H1 (cell line): ENCODE measurements at regions not wholly inside any gene's neighbourhood (a gene's known extent, or its start where the extent isn't known, plus 50 kb on each side); places are given as distances from the start of the nearest gene placed in this dataset.
"Not testable (repeated sequence)": the region's sequence is repeated elsewhere in the genome, so short reads cannot be mapped to it uniquely, and the experiment has no call there.

Experiments
- CTCF ChIA-PET: fragments of 300-600 bp; sonication (Branson Sonifier 250); formaldehyde crosslinking; loops from one replicate; lab custom pipeline; 2021; ENCODE audit not compliant: partially characterized antibody; lab: Charles Lee
- POLR2A ChIA-PET: fragments of 300-600 bp; sonication (Branson Sonifier 250); formaldehyde crosslinking; loops from one replicate; lab custom pipeline; 2021; ENCODE audit warnings: inconsistent platforms; ENCODE audit not compliant: partially characterized antibody; lab: Charles Lee
- DNase-seq, 2 experiments: peaks; one replicate each; pipeline versions ENCODE4 v3.0.0 to v3.0.0-alpha.2; 2010 to 2022; ENCODE audit warnings: low spot score in 2 of 2, low read depth in 1 of 2, mixed read lengths in 1 of 2
- FAIRE-seq: peaks from 2 replicates; lab custom pipeline; 2011; peaks lifted over from hg19 to GRCh38; lab: Jason Lieb, UNC
- H2AFZ ChIP-seq: 2 replicates; pipeline ENCODE4 v1.8.1; 2012; ENCODE audit warnings: low read length, inconsistent platforms
- H2AK5ac ChIP-seq: 2 replicates; pipeline ENCODE4 v1.6.1; 2013; ENCODE audit warnings: low read depth, low read length
- H2BK120ac ChIP-seq: replicated peaks from 2 replicates; pipeline ENCODE3; 2013; ENCODE audit warnings: low read depth, low read length, inconsistent platforms
- H2BK12ac ChIP-seq: 2 replicates; pipeline ENCODE4 v1.6.1; 2013; ENCODE audit warnings: low read depth, low read length
- H2BK15ac ChIP-seq: 2 replicates; pipeline ENCODE4 v1.6.1; 2013; ENCODE audit warnings: low read length
- H2BK20ac ChIP-seq: 2 replicates; pipeline ENCODE4 v1.6.1; 2013; ENCODE audit warnings: low read length
- H2BK5ac ChIP-seq: 2 replicates; pipeline ENCODE4 v1.6.1; 2013; ENCODE audit warnings: low read depth, low read length
- H3K14ac ChIP-seq: 2 replicates; pipeline ENCODE4 v1.6.1; 2013; ENCODE audit warnings: inconsistent platforms; ENCODE audit not compliant: insufficient read length
- H3K18ac ChIP-seq: 2 replicates; pipeline ENCODE4 v1.6.1; 2013; ENCODE audit warnings: low read length; ENCODE audit errors: extremely low read depth
- H3K23ac ChIP-seq: 2 replicates; pipeline ENCODE4 v1.6.1; 2013; ENCODE audit warnings: inconsistent platforms; ENCODE audit not compliant: insufficient read length
- H3K23me2 ChIP-seq: 2 replicates; pipeline ENCODE4 v1.6.1; 2013; ENCODE audit warnings: low read depth, low read length
- H3K27ac ChIP-seq: 2 replicates; pipeline ENCODE4 v1.6.1; 2011; ENCODE audit warnings: low read depth, low read length, inconsistent platforms
- H3K27me3 ChIP-seq, 4 experiments: replicated peaks in 1 of 4; 1 replicate in 1 of 4; 2 replicates in 3 of 4; pipeline versions ENCODE4 v1.6.1 to v1.8.1; 2011 to 2013; ENCODE audit warnings: low read length in 3 of 4, mild to moderate bottlenecking in 3 of 4, inconsistent platforms in 2 of 4, mixed read lengths in 2 of 4, moderate library complexity in 1 of 4; ENCODE audit not compliant: control insufficient read depth in 3 of 4, insufficient read depth in 3 of 4; ENCODE audit errors: extremely low read depth in 1 of 4
- H3K36me3 ChIP-seq, 4 experiments: 2 replicates each; pipeline versions ENCODE4 v1.6.1 to v1.8.1; 2011 to 2013; ENCODE audit warnings: mild to moderate bottlenecking in 4 of 4, low read length in 3 of 4, moderate library complexity in 2 of 4, control low read depth in 1 of 4, inconsistent platforms in 1 of 4; ENCODE audit not compliant: insufficient read depth in 4 of 4, control insufficient read depth in 2 of 4
- H3K4ac ChIP-seq: replicated peaks from 2 replicates; pipeline ENCODE3; 2013; ENCODE audit warnings: low read length, low read depth, mixed read lengths, inconsistent platforms; ENCODE audit not compliant: insufficient read length
- H3K4me1 ChIP-seq, 4 experiments: replicated peaks in 1 of 4; 1 replicate in 1 of 4; 2 replicates in 3 of 4; pipeline versions ENCODE4 v1.6.1 to v1.8.1; 2011 to 2013; ENCODE audit warnings: low read length in 3 of 4, inconsistent platforms in 2 of 4, mixed read lengths in 1 of 4; ENCODE audit not compliant: insufficient read depth in 4 of 4, control insufficient read depth in 3 of 4
- H3K4me2 ChIP-seq, 2 experiments: 2 replicates each; pipeline versions ENCODE4 v1.6.1 to v1.8.1; 2011 to 2013; ENCODE audit warnings: low read depth in 2 of 2, low read length in 2 of 2, control low read depth in 1 of 2, inconsistent platforms in 1 of 2, mild to moderate bottlenecking in 1 of 2; ENCODE audit not compliant: insufficient read depth in 1 of 2
- H3K4me3 ChIP-seq, 4 experiments: fragments of 200-600, 300-600 bp in 1 of 4; sonication (generic), shearing (Covaris generic), sonication (Bioruptor Twin) in 1 of 4; 2 replicates each; pipeline versions ENCODE4 v1.5.1 to v1.8.1; 2011 to 2016; ENCODE audit warnings: low read length in 4 of 4, low read depth in 3 of 4, control low read depth in 2 of 4, inconsistent platforms in 2 of 4, mild to moderate bottlenecking in 2 of 4, mixed read lengths in 1 of 4, moderate library complexity in 1 of 4; ENCODE audit not compliant: insufficient read depth in 2 of 4; ENCODE audit errors: extremely low read depth in 1 of 4
- H3K56ac ChIP-seq: replicated peaks from 2 replicates; pipeline ENCODE3; 2013; ENCODE audit warnings: low read depth, mild to moderate bottlenecking, mixed read lengths, low read length, inconsistent platforms; ENCODE audit not compliant: insufficient read length
- H3K79me1 ChIP-seq: 2 replicates; pipeline ENCODE4 v1.6.1; 2013; ENCODE audit warnings: low read depth, low read length, control low read depth
- H3K79me2 ChIP-seq, 2 experiments: 2 replicates each; pipeline versions ENCODE4 v1.6.1 to v1.8.1; 2012 to 2013; ENCODE audit warnings: low read length in 2 of 2, mild to moderate bottlenecking in 2 of 2, inconsistent platforms in 1 of 2; ENCODE audit not compliant: insufficient read depth in 2 of 2, control insufficient read depth in 1 of 2
- H3K9ac ChIP-seq, 4 experiments: replicated peaks in 1 of 4; 1 replicate in 1 of 4; 2 replicates in 3 of 4; pipeline versions ENCODE4 v1.6.1 to v1.8.1; 2011 to 2013; ENCODE audit warnings: low read depth in 3 of 4, low read length in 3 of 4, control low read depth in 2 of 4, mild to moderate bottlenecking in 2 of 4, moderate library complexity in 2 of 4, inconsistent platforms in 1 of 4; ENCODE audit errors: extremely low read depth in 1 of 4
- H3K9me3 ChIP-seq, 2 experiments: 2 replicates each; pipeline versions ENCODE4 v1.6.1 to v1.8.1; 2012 to 2013; ENCODE audit warnings: mild to moderate bottlenecking in 2 of 2, moderate library complexity in 2 of 2, control low read depth in 1 of 2, inconsistent platforms in 1 of 2, low read depth in 1 of 2, low read length in 1 of 2, mixed read lengths in 1 of 2; ENCODE audit not compliant: insufficient read depth in 2 of 2
- H4K20me1 ChIP-seq, 2 experiments: replicated peaks in 1 of 2; 2 replicates each; pipeline versions ENCODE3 to v1.8.1; 2011 to 2013; ENCODE audit warnings: inconsistent platforms in 2 of 2, low read length in 2 of 2, mild to moderate bottlenecking in 1 of 2; ENCODE audit not compliant: insufficient read depth in 2 of 2, control insufficient read depth in 1 of 2
- H4K5ac ChIP-seq: 2 replicates; pipeline ENCODE4 v1.6.1; 2013; ENCODE audit warnings: low read length, low read depth, mixed read lengths, inconsistent platforms; ENCODE audit not compliant: insufficient read length
- H4K8ac ChIP-seq: 2 replicates; pipeline ENCODE4 v1.8.0; 2013; ENCODE audit warnings: mild to moderate bottlenecking, moderate library complexity, low read length, inconsistent platforms; ENCODE audit not compliant: insufficient read depth; ENCODE audit errors: extremely low read depth
- H4K91ac ChIP-seq: replicated peaks from 2 replicates; pipeline ENCODE3; 2013; ENCODE audit warnings: low read length, mixed read lengths, inconsistent platforms; ENCODE audit not compliant: insufficient read length
- WGBS, 2 experiments: shearing (Covaris generic) in 1 of 2; methylation state at CpG; one replicate each; pipeline versions ENCODE4 v1.1.6 to v1.1.7; 2013 to 2015; ENCODE audit warnings: low lambda C conversion rate in 2 of 2, mixed read lengths in 2 of 2, inconsistent platforms in 1 of 2, low coverage in 1 of 2, missing lambda C conversion rate in 1 of 2; ENCODE audit not compliant: insufficient replicate concordance in 2 of 2, insufficient coverage in 1 of 2, insufficient read length in 1 of 2; ENCODE audit errors: extremely low coverage in 1 of 2, missing lambda C conversion rate in 1 of 2; 5-methylcytosine and 5-hydroxymethylcytosine counted together

- H3K79me1 ChIP-seq, H3K56ac ChIP-seq, H3K4me2 ChIP-seq, H3K14ac ChIP-seq, H3K27ac ChIP-seq, CTCF ChIA-PET, H3K4ac ChIP-seq, H2BK15ac ChIP-seq, H2AFZ ChIP-seq, H2AK5ac ChIP-seq, H3K9me3 ChIP-seq, H3K4me1 ChIP-seq, H2BK12ac ChIP-seq, H3K18ac ChIP-seq, H3K9ac ChIP-seq, H3K23ac ChIP-seq, H3K4me3 ChIP-seq, H4K91ac ChIP-seq, H4K20me1 ChIP-seq, H4K5ac ChIP-seq, POLR2A ChIA-PET, H2BK20ac ChIP-seq, DNase-seq, H3K36me3 ChIP-seq, H2BK120ac ChIP-seq, H4K8ac ChIP-seq, H3K79me2 ChIP-seq, FAIRE-seq, H3K27me3 ChIP-seq, H3K23me2 ChIP-seq, H2BK5ac ChIP-seq: not testable (repeated sequence)
- WGBS, 2 experiments, result 93% methylated on average over 7 of the region's 7 CpGs; no CpG with 5 or more reads in 1 of the 2 experiments
Measured at GRCh38 chr6:88390998-88391397, 224.9 kb upstream of the CNR1 start.
